ENCODE measurements at regions not wholly inside any gene's neighbourhood (a gene's known extent, or its start where the extent isn't known, plus 50 kb on each side); places are given as distances from the start of the nearest gene placed in this dataset.

DNA sequence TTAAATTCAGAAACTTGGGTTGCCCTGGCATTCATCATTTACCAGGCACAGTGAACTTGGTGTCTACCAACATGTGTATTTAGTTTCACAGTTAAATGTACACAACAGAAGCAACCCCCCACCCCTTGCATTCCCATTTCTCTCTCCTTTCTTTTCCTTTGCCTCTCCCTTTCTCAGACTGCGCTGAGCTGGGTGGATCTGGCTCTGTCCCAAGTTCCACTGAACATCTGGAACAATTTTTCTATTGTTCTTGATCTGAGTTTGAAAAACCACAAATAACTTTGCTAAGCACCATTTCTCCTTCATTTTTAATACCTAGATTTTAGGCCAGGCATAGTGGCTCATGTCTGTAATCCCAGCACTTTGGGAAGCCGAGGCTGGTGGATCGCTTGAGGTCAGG, 242.2 kb downstream of the ABHD5 start:
- TF ChIP-seq, protein P1, sequence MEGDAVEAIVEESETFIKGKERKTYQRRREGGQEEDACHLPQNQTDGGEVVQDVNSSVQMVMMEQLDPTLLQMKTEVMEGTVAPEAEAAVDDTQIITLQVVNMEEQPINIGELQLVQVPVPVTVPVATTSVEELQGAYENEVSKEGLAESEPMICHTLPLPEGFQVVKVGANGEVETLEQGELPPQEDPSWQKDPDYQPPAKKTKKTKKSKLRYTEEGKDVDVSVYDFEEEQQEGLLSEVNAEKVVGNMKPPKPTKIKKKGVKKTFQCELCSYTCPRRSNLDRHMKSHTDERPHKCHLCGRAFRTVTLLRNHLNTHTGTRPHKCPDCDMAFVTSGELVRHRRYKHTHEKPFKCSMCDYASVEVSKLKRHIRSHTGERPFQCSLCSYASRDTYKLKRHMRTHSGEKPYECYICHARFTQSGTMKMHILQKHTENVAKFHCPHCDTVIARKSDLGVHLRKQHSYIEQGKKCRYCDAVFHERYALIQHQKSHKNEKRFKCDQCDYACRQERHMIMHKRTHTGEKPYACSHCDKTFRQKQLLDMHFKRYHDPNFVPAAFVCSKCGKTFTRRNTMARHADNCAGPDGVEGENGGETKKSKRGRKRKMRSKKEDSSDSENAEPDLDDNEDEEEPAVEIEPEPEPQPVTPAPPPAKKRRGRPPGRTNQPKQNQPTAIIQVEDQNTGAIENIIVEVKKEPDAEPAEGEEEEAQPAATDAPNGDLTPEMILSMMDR (IDR thresholded peaks at IDR 0.05) = no peak
- no peak for TF ChIP-seq POLR2A (IDR thresholded peaks at IDR 0.05)

Measured in stomach (tissue), 4 donors.